ENCODE measurements at regions not wholly inside any gene's neighbourhood (a gene's known extent, or its start where the extent isn't known, plus 50 kb on each side); places are given as distances from the start of the nearest gene placed in this dataset.

DNA sequence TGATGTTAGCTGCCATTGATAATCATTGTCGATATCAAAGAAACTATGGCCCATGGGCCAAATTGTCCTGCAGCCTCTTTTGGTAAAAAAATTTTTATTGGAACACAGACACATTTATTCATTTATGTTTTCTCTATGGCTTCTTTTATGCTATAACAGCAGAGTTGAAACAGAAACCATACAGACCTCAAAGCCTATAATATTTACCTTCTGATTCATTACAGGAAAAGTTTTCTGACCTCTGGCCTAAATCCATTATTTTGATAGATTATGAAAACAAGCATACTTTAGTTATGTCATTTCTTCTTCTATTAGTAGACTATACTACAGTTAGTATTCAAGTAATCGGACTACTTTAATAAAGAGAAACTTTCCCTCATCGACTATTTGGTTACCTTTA is 349.7 kb upstream of the GALNT5 start:
- intact Hi-C loops (cut with micrococcal nuclease) (loop anchor here (5.0 kb wide), 2 partner anchors 149 to 274 kb away; no protein-coding TSS in a partner anchor), dilution Hi-C loops (cut with MboI; ENCODE audit: extremely low pct_ligation_motif_present, low sequenced_read_pairs) (no loop called here)
- H3K27ac ChIP-seq (ENCODE audit: insufficient read depth, low read depth, low read length): no peak overlapping the region
- peak overlapping the region; percentile 60 for H3K4me2 ChIP-seq (ENCODE audit: insufficient read depth, low read length)
- no peak overlapping the region for H3K9ac ChIP-seq (replicated peaks; ENCODE audit: extremely low read depth, insufficient read depth, low read length)
- FAIRE-seq: peak; percentile 63
- peak; percentile 67 for DNase-seq (ENCODE audit: low read depth, low spot score)
- no peaks in the 10 kb centered on the region for H3K79me2 ChIP-seq (ENCODE audit: control insufficient read depth, insufficient read depth, low read length)
- no peaks in the 10 kb centered on the region for H3K9me1 ChIP-seq (replicated peaks; ENCODE audit: control insufficient read depth, extremely low read depth, insufficient read depth, low read length)
- TF ChIP-seq FOS (IDR thresholded peaks at IDR 0.05; ENCODE audit: borderline replicate concordance, insufficient read depth, low read length) (peak; percentile 18), MAX (IDR thresholded peaks at IDR 0.05; ENCODE audit: insufficient read depth, insufficient read length) (no peak)
- ChIA-PET CTCF (no interaction called here), POLR2A (no interaction called here)
- no peaks in the 10 kb centered on the region for H3K27me3 ChIP-seq (ENCODE audit: control insufficient read depth in 2 of 2, insufficient read depth in 2 of 2, low read length in 2 of 2)
- no peak overlapping the region for H3K4me3 ChIP-seq (replicated peaks in 1 of 3; ENCODE audit: insufficient read depth in 1 of 3, low read depth in 1 of 3, low read length in 3 of 3)
- no peaks in the 10 kb centered on the region for H3K36me3 ChIP-seq (ENCODE audit: control insufficient read depth in 2 of 2, extremely low read depth in 1 of 2, insufficient read depth in 2 of 2, low read length in 2 of 2)
- no peak overlapping the region for H2AFZ ChIP-seq (ENCODE audit: low read depth, low read length)
- no peaks in the 10 kb centered on the region for H3K9me3 ChIP-seq (replicated peaks; ENCODE audit: control insufficient read depth, insufficient read depth, low read length)
- BruUV-seq (replicated peaks): no TSS peak
- H3K4me1 ChIP-seq (ENCODE audit: control insufficient read depth, extremely low read depth, insufficient read depth, low read length): peaks cover 5% of the 10 kb centered on the region
- H4K20me1 ChIP-seq (replicated peaks; ENCODE audit: control insufficient read depth, extremely low read depth, insufficient read depth, low read length): no peaks in the 10 kb centered on the region

- CTCF ChIA-PET: no interaction called here
- no peaks in the 10 kb centered on the region for H3K9me3 ChIP-seq (replicated peaks; ENCODE audit: control insufficient read depth, insufficient read depth, low read length)
These were observed 348.7 kb upstream of the GALNT5 start for GRCh38 chr2:156908825-156909224.

More at GRCh38 chr2:156908825-156909224, 348.7 kb upstream of the GALNT5 start:
- H3K9ac ChIP-seq (replicated peaks; ENCODE audit: extremely low read depth, insufficient read depth, low read length): no peak overlapping the region
- dilution Hi-C loops (cut with MboI; ENCODE audit: extremely low pct_ligation_motif_present, low sequenced_read_pairs) (no loop called here), intact Hi-C loops (cut with micrococcal nuclease) (loop anchor here (5.0 kb wide), 2 partner anchors 148 to 273 kb away; no protein-coding TSS in a partner anchor)
- H2AFZ ChIP-seq (ENCODE audit: low read depth, low read length): no peak overlapping the region
- H3K27ac ChIP-seq (ENCODE audit: insufficient read depth, low read depth, low read length): no peak overlapping the region
- no peaks in the 10 kb centered on the region for H3K36me3 ChIP-seq (ENCODE audit: control insufficient read depth in 2 of 2, extremely low read depth in 1 of 2, insufficient read depth in 2 of 2, low read length in 2 of 2)
- no peak overlapping the region for H3K4me2 ChIP-seq (ENCODE audit: insufficient read depth, low read length)
- H3K4me3 ChIP-seq (replicated peaks in 1 of 3; ENCODE audit: insufficient read depth in 1 of 3, low read depth in 1 of 3, low read length in 3 of 3): no peak overlapping the region
- H3K4me1 ChIP-seq (ENCODE audit: control insufficient read depth, extremely low read depth, insufficient read depth, low read length): peaks cover 5% of the 10 kb centered on the region
- no peaks in the 10 kb centered on the region for H3K9me1 ChIP-seq (replicated peaks; ENCODE audit: control insufficient read depth, extremely low read depth, insufficient read depth, low read length)
- DNase-seq (ENCODE audit: low read depth, low spot score): no peak
- no peaks in the 10 kb centered on the region for H3K27me3 ChIP-seq (ENCODE audit: control insufficient read depth in 2 of 2, insufficient read depth in 2 of 2, low read length in 2 of 2)
- POLR2A ChIA-PET: no interaction called here
- H3K79me2 ChIP-seq (ENCODE audit: control insufficient read depth, insufficient read depth, low read length): no peaks in the 10 kb centered on the region
- BruUV-seq (replicated peaks): no TSS peak
- TF ChIP-seq MAX (IDR thresholded peaks at IDR 0.05; ENCODE audit: insufficient read depth, insufficient read length): no peak
- no peak for TF ChIP-seq MYC (IDR thresholded peaks at IDR 0.05; ENCODE audit: low read depth, low read length)
- TF ChIP-seq CTCF (IDR thresholded peaks at IDR 0.05; ENCODE audit: extremely low read depth in 1 of 2, insufficient read depth in 1 of 2, low read depth in 1 of 2, low read length in 2 of 2): no peak
- no peak for TF ChIP-seq EZH2 (IDR thresholded peaks at IDR 0.05; ENCODE audit: borderline replicate concordance, low read depth, low read length, severe bottlenecking)
- no peak for TF ChIP-seq GATA2 (IDR thresholded peaks at IDR 0.05; ENCODE audit: insufficient read depth, insufficient read length, low read depth, low read length)
- TF ChIP-seq JUN (IDR thresholded peaks at IDR 0.05; ENCODE audit: borderline replicate concordance, insufficient read depth, insufficient read length, low read depth): no peak
- TF ChIP-seq FOS (IDR thresholded peaks at IDR 0.05; ENCODE audit: borderline replicate concordance, insufficient read depth, low read length): no peak
- TF ChIP-seq POLR2AphosphoS5 (IDR thresholded peaks at IDR 0.05; ENCODE audit: insufficient read depth, low read depth, low read length): no peak
- no peak for TF ChIP-seq POLR2A (IDR thresholded peaks at IDR 0.05; ENCODE audit: low read depth, low read length)
- H4K20me1 ChIP-seq (replicated peaks; ENCODE audit: control insufficient read depth, extremely low read depth, insufficient read depth, low read length): no peaks in the 10 kb centered on the region
- FAIRE-seq: no peak

Data from endothelial cell of umbilical vein (primary cell).